NCI-H1694 (cell line): ENCODE measurements at regions not wholly inside any gene's neighbourhood (a gene's known extent, or its start where the extent isn't known, plus 50 kb on each side); places are given as distances from the start of the nearest gene placed in this dataset.
"Not testable (repeated sequence)": the region's sequence is repeated elsewhere in the genome, so short reads cannot be mapped to it uniquely, and the experiment has no call there.

Source experiments
- DNase-seq: peaks from one replicate; lab custom pipeline; 2025; lab: John Stamatoyannopoulos, UW

- no peak for DNase-seq
Measured at GRCh38 chr7:69244701-69245100, 353.6 kb upstream of the AUTS2 start.

- no peak for DNase-seq
Measured at GRCh38 chr7:69245646-69246045, 352.6 kb upstream of the AUTS2 start.

- no peak for DNase-seq
Measured at GRCh38 chr7:69246758-69247157, 351.5 kb upstream of the AUTS2 start.

GRCh38 chr7:69248382-69248828, 349.9 kb upstream of the AUTS2 start:
- not testable (repeated sequence) for DNase-seq

- DNase-seq: no peak
Measured at GRCh38 chr7:69250958-69251357, 347.3 kb upstream of the AUTS2 start.

- no peak for DNase-seq
Measured at GRCh38 chr7:69254643-69255042, 343.6 kb upstream of the AUTS2 start.

GRCh38 chr7:69256634-69257081, 341.6 kb upstream of the AUTS2 start:
- DNase-seq: peak; percentile 55

GRCh38 chr7:69257592-69257991, 340.7 kb upstream of the AUTS2 start:
- DNase-seq: no peak

- DNase-seq: no peak
Measured at GRCh38 chr7:69259445-69259844, 338.8 kb upstream of the AUTS2 start.

- no peak for DNase-seq
Measured at GRCh38 chr7:69260023-69260422, 338.3 kb upstream of the AUTS2 start.

- DNase-seq: no peak
Measured at GRCh38 chr7:69263550-69263949, 334.7 kb upstream of the AUTS2 start.

GRCh38 chr7:69269806-69270205, 328.5 kb upstream of the AUTS2 start:
- no peak for DNase-seq

GRCh38 chr7:69272101-69272500, 326.2 kb upstream of the AUTS2 start:
- DNase-seq: no peak

GRCh38 chr7:69276011-69276729, 322.1 kb upstream of the AUTS2 start:
- no peak for DNase-seq

- DNase-seq: no peak
Measured at GRCh38 chr7:69277366-69277765, 320.9 kb upstream of the AUTS2 start.

- DNase-seq: no peak
Measured at GRCh38 chr7:69282946-69283345, 315.3 kb upstream of the AUTS2 start.

GRCh38 chr7:69283421-69283820, 314.9 kb upstream of the AUTS2 start:
- DNase-seq: no peak

- DNase-seq: no peak
Measured at GRCh38 chr7:69285854-69286253, 312.4 kb upstream of the AUTS2 start.

- DNase-seq: peak; percentile 93
Measured at GRCh38 chr7:69295977-69296376, 302.3 kb upstream of the AUTS2 start.

- no peak for DNase-seq
Measured at GRCh38 chr7:69301253-69301652, 297.0 kb upstream of the AUTS2 start.

- DNase-seq: no peak
Measured at GRCh38 chr7:69309601-69310000, 288.7 kb upstream of the AUTS2 start.

GRCh38 chr7:69311489-69311888, 286.8 kb upstream of the AUTS2 start:
- no peak for DNase-seq

- DNase-seq: not testable (repeated sequence)
Measured at GRCh38 chr7:69313852-69314251, 284.4 kb upstream of the AUTS2 start.

- no peak for DNase-seq
Measured at GRCh38 chr7:69318794-69319193, 279.5 kb upstream of the AUTS2 start.
